Muscle layer of duodenum (tissue), 2 donors: ENCODE measurements at regions not wholly inside any gene's neighbourhood (a gene's known extent, or its start where the extent isn't known, plus 50 kb on each side); places are given as distances from the start of the nearest gene placed in this dataset.

Experiments
- H3K27ac ChIP-seq: one replicate; pipeline ENCODE4 v1.7.0; 2013; ENCODE audit warnings: mild to moderate bottlenecking, low read length
- H3K27me3 ChIP-seq: one replicate; pipeline ENCODE4 v1.7.0; 2013; ENCODE audit warnings: low read depth, mild to moderate bottlenecking, control low read depth, low read length
- H3K36me3 ChIP-seq, 2 donors: one replicate each; pipeline ENCODE4 v1.7.0; 2013; ENCODE audit warnings: low read length in 2 of 2, control low read depth in 1 of 2, mild to moderate bottlenecking in 1 of 2; ENCODE audit not compliant: insufficient read depth in 2 of 2, control insufficient read depth in 1 of 2
- H3K4me1 ChIP-seq, 2 donors: one replicate each; pipeline ENCODE4 v1.7.0; 2013; ENCODE audit warnings: low read length in 2 of 2, mild to moderate bottlenecking in 2 of 2, control low read depth in 1 of 2, moderate library complexity in 1 of 2; ENCODE audit not compliant: insufficient read depth in 2 of 2, control insufficient read depth in 1 of 2
- H3K4me3 ChIP-seq, 2 donors: one replicate each; pipeline ENCODE4 v1.7.0; 2013; ENCODE audit warnings: low read length in 2 of 2, low read depth in 1 of 2, mild to moderate bottlenecking in 1 of 2
- H3K9me3 ChIP-seq, 2 donors: one replicate each; pipeline ENCODE4 v1.7.0; 2013; ENCODE audit warnings: low read length in 2 of 2, control low read depth in 1 of 2, mild to moderate bottlenecking in 1 of 2; ENCODE audit not compliant: control insufficient read depth in 1 of 2
- donor health status: healthy.

GRCh38 chr2:6692056-6692455 lies 173.7 kb downstream of the CMPK2 start:
- Histone ChIP-seq H3K4me3 (no peak overlapping the region), H3K36me3 (no peaks in the 10 kb centered on the region), H3K27ac (no peak overlapping the region), H3K9me3 (peaks cover 0 to 2% of the 10 kb centered on the region in 2 donors), H3K4me1 (no peaks in the 10 kb centered on the region), H3K27me3 (no peaks in the 10 kb centered on the region)

- Histone ChIP-seq H3K4me3 (no peak overlapping the region), H3K27me3 (no peaks in the 10 kb centered on the region), H3K4me1 (no peaks in the 10 kb centered on the region), H3K27ac (no peak overlapping the region), H3K36me3 (no peaks in the 10 kb centered on the region), H3K9me3 (no peaks in the 10 kb centered on the region)
Measured at GRCh38 chr2:6692819-6693218, 172.9 kb downstream of the CMPK2 start.

DNA sequence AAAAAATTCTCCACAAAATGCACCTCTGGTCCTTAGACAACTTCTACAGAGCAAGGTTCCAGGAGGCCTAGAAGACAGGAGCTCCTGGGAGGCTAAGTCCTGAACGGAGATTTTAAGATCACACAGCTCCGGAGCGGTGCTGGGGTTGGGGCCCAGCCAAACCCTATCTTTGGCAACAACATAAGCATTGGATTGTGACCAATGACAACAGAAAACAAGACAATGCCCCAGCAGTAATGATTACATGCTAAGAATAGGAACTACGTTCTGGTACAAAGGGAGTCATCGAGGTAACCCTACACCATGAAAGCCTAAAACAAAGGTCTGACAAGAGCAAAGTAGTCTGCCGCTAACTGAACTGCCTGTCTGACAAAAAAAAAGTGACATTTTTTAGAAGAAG lies 171.2 kb downstream of the CMPK2 start:
- Histone ChIP-seq H3K27ac (no peak overlapping the region), H3K27me3 (no peaks in the 10 kb centered on the region), H3K36me3 (no peaks in the 10 kb centered on the region), H3K9me3 (no peaks in the 10 kb centered on the region), H3K4me1 (no peaks in the 10 kb centered on the region), H3K4me3 (no peak overlapping the region)

- H3K36me3 ChIP-seq = no peaks in the 10 kb centered on the region
Measured at GRCh38 chr2:6700335-6700734, 165.4 kb downstream of the CMPK2 start.

GRCh38 chr2:6704077-6704476 lies 161.6 kb downstream of the CMPK2 start:
- Histone ChIP-seq H3K9me3 (peaks cover 4 to 14% of the 10 kb centered on the region in 2 donors), H3K4me1 (no peaks in the 10 kb centered on the region)

More at GRCh38 chr2:6700335-6700734, 165.4 kb downstream of the CMPK2 start:
- Histone ChIP-seq H3K4me3 (no peak overlapping the region), H3K4me1 (no peaks in the 10 kb centered on the region), H3K27ac (no peak overlapping the region), H3K9me3 (peaks cover 4 to 14% of the 10 kb centered on the region in 2 donors), H3K27me3 (no peaks in the 10 kb centered on the region)

GRCh38 chr2:6721395-6721794 lies 144.3 kb downstream of the CMPK2 start:
- Histone ChIP-seq H3K36me3 (no peaks in the 10 kb centered on the region), H3K4me3 (no peak overlapping the region), H3K9me3 (no peaks in the 10 kb centered on the region), H3K4me1 (no peaks in the 10 kb centered on the region), H3K27ac (no peak overlapping the region), H3K27me3 (no peaks in the 10 kb centered on the region)

More at GRCh38 chr2:6704077-6704476, 161.6 kb downstream of the CMPK2 start:
- no peaks in the 10 kb centered on the region for H3K36me3 ChIP-seq
- H3K27ac ChIP-seq = no peak overlapping the region
- H3K4me3 ChIP-seq = no peak overlapping the region
- no peaks in the 10 kb centered on the region for H3K27me3 ChIP-seq

DNA sequence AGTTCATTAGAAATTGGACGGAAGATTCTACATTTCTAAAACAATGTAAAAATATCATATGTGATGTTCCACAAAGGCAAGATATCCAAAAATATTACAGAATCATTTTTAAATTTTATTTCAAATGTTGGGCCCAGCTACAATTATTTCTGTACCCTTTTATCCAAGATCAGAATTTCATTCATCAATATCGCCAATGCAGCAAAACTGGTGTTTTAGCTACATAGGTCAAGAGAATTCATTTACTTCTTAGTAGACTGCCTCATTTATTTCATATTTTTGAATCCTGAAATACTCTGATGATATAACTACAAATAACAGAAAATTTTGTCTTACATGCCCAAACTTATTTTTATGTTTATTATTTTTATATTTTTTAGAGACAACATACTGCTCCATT lies 143.1 kb downstream of the CMPK2 start:
- Histone ChIP-seq H3K36me3 (no peaks in the 10 kb centered on the region), H3K4me1 (no peaks in the 10 kb centered on the region), H3K27me3 (no peaks in the 10 kb centered on the region), H3K4me3 (no peak overlapping the region), H3K27ac (no peak overlapping the region), H3K9me3 (no peaks in the 10 kb centered on the region)

DNA sequence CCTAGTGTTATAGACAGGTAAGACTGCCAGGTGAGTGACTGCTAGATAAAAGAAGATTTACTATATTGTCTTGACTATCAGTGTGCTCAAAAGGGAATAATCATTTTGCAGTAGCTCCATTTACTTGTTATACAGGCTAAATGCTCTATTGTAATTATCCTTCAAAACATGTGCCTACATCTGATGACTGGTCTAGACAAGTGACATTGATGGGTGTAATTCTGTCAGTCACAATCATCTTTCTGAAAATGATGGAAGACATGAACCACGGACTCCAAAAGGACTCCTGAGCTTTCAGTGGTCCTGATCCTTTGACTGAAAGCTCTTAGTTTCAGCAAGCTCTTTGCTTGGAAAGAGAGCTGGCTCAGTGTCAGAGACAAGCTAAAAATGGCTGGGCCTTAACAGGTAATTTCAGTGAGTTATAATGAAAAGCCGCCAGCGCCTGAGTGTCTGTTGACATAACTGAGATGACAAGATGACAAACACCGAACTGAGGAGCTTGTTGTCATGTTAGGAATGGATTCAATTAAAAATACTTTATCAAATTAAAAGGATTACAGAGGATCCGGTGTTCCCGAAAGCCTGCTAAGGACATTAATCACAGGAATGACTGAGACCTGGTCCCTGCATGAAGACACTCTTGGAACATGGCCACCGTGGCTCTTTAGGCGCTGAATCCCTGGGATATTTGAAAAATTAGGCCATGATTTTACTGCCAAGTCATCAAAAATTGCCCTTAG lies 141.7 kb downstream of the CMPK2 start:
- no peak overlapping the region for H3K27ac ChIP-seq
- H3K9me3 ChIP-seq = no peaks in the 10 kb centered on the region
- H3K4me3 ChIP-seq = no peak overlapping the region
- H3K27me3 ChIP-seq = no peaks in the 10 kb centered on the region
- no peaks in the 10 kb centered on the region for H3K36me3 ChIP-seq
- H3K4me1 ChIP-seq = no peaks in the 10 kb centered on the region

DNA sequence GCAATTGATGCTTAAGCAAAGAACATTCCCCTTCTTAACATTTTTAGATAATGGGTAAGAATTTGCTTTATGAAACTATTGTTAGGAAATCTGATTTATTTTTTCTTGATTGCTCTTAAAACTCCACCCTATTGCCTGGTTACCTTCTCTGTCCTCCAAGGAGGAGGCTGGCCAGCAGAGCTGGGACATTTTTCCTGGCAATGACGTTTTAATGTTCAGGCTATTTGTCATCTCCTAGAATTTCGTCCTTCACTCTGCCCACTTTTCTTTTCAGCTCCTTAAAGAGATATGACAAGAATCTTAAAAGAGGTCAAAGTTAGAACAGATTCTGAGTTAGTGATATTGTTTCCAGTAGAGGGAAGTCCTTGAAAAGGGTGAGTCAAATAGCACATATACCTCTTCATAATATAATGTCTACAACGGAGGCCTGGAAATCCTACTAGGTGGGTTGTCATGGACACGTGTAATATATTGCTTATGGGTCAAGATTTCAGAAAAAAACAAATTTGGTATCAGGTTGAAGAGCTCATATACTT lies 141.0 kb downstream of the CMPK2 start:
- Histone ChIP-seq H3K36me3 (no peaks in the 10 kb centered on the region), H3K27ac (no peak overlapping the region), H3K4me1 (no peaks in the 10 kb centered on the region)

DNA sequence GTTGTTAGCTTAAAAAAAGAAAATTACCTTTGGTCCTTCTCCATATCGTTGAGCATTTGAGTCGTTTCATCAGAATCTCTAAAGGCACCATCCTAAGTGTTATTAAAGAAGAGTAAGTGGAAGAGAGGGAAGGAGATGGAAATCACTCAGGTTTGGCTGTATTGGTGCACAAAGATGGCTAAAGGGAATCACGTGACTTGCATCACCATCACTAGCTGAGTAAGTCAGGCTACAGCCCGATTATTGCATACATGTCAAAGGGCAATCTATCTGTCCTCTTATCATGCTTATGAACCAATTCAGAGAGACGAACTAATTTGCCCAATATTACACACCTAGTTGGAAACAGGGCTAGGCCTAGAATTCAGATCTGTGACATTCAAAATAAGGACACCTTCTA lies 137.6 kb downstream of the CMPK2 start:
- no peak overlapping the region for H3K4me3 ChIP-seq
- no peaks in the 10 kb centered on the region for H3K36me3 ChIP-seq
- H3K9me3 ChIP-seq = no peaks in the 10 kb centered on the region
- no peaks in the 10 kb centered on the region for H3K4me1 ChIP-seq
- no peaks in the 10 kb centered on the region for H3K27me3 ChIP-seq
- no peak overlapping the region for H3K27ac ChIP-seq

More for the DNA sequence above, 141.0 kb downstream of the CMPK2 start:
- Histone ChIP-seq H3K27me3 (no peaks in the 10 kb centered on the region), H3K4me3 (no peak overlapping the region), H3K9me3 (no peaks in the 10 kb centered on the region)

- no peak overlapping the region for H3K27ac ChIP-seq
- H3K27me3 ChIP-seq = no peaks in the 10 kb centered on the region
- H3K36me3 ChIP-seq = no peaks in the 10 kb centered on the region
- H3K9me3 ChIP-seq = no peaks in the 10 kb centered on the region
- H3K4me3 ChIP-seq = no peak overlapping the region
- H3K4me1 ChIP-seq = no peaks in the 10 kb centered on the region
Measured at GRCh38 chr2:6730003-6730402, 135.7 kb downstream of the CMPK2 start.
